ENCODE measurements at regions not wholly inside any gene's neighbourhood (a gene's known extent, or its start where the extent isn't known, plus 50 kb on each side); places are given as distances from the start of the nearest gene placed in this dataset.
"Not testable (repeated sequence)": the region's sequence is repeated elsewhere in the genome, so short reads cannot be mapped to it uniquely, and the experiment has no call there.

GRCh38 chr10:34013235-34013634, 678.8 kb upstream of the NRP1 start:
- DNase-seq, result no peak

GRCh38 chr10:34010891-34011290, 676.4 kb upstream of the NRP1 start:
- peak; percentile 33 for DNase-seq

GRCh38 chr10:34010228-34010627, 675.8 kb upstream of the NRP1 start:
- not testable (repeated sequence) for DNase-seq

DNA sequence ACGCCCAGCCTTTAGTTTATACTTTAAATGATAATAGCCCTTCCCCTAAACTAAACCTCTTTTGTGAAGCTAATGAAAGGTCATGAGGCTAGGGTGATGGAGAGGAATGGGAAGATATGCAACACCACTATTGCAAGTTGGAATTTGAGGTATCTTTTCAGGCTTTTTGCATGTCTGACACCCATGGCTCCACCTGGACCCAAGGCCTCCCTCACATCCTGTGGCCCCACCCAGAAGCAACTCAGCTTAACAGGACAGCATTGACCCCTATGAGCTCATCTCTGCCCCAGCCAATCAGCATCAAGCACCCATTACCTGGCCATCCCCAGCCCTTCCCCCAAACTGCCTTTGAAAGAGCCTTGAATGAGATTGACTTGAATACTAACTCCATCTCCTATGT, 674.2 kb upstream of the NRP1 start:
- no peak for DNase-seq

- DNase-seq, result no peak
Measured at GRCh38 chr10:34006471-34006870, 672.0 kb upstream of the NRP1 start.

GRCh38 chr10:34003561-34003960, 669.1 kb upstream of the NRP1 start:
- no peak for DNase-seq

DNA sequence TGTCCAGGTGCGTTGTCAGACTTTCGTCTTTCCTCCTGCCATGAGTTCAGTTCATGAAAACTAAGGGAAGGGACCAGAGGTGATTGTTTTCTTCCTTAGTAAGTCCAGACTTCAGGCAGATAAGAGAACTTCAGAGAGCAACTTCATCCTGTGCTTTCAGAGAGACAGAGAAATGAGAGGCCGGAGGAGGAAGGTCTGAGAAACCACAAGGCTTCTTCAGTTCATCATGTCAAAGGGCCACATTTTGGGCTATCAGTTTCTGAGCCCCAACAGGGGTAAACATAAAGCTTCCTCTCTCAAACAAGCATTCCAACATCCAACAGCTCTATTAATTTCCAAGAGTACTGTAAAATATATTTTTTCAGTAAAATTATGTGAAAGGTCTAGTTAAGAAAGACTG, 668.4 kb upstream of the NRP1 start:
- no peak for DNase-seq

DNA sequence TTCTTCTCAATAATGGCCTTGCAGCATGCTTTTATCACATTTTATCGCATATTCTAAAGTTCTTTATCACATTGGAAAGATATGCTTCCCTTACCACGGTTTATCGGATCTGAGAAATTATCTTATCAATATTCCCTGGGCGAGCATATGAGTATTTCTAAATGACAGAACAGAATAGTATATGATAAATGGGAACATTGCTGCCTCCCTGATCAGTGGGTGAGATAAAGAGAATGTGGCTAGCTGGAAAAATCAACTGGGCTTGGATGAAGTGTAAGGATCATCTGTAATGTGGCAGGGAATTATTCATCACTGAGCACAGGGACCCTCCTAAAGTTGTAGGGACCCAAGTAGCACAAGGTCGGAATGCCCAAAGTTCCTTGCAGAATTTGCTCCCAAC, 667.4 kb upstream of the NRP1 start:
- DNase-seq, result no peak

GRCh38 chr10:34001087-34001580, 666.7 kb upstream of the NRP1 start:
- DNase-seq, result no peak

- no peak for DNase-seq
Measured at GRCh38 chr10:33993917-33994316, 659.5 kb upstream of the NRP1 start.

- no peak for DNase-seq
Measured at GRCh38 chr10:33991924-33992323, 657.5 kb upstream of the NRP1 start.

- DNase-seq, result no peak
Measured at GRCh38 chr10:33986515-33986914, 652.0 kb upstream of the NRP1 start.

- no peak for DNase-seq
Measured at GRCh38 chr10:33986016-33986415, 651.5 kb upstream of the NRP1 start.

DNA sequence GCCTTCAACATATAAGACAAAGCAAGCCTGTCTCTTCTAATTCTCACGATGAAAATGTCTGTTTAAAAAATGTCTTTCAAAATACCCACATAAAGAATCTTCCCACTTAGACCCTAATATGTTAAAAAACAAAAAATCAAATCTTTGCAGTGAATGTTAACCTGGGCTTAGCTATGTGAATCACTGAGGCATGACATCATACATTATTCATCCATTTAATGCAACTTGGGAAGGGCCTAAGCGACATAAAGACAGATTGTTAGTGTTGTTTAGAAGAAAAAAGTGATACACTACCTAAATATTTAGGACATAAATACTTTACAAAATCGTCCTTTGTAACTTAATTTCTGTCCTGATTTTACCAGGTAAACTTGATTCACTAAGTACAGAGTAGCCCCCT, 648.5 kb upstream of the NRP1 start:
- DNase-seq, result peak; percentile 16

- no peak for DNase-seq
Measured at GRCh38 chr10:33981301-33981700, 646.8 kb upstream of the NRP1 start.

DNA sequence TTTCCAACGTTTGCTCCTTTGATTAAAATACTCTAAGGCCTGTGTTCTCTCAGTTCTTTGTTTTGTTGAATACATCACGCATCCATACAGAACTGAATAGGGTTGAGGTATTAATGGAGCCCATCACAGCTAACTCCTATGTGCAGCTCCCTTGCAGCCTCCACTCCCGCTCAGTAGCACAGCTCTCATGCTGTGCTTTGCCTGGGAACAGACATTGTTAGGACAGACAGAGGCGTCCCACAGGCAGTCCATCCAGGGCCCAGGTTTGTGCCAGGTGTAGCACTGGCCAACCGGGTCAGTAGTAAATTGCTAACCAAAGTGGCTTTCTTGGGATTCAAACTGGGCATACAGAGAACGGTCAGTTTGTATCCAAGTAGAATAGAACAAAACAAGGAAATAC, 644.7 kb upstream of the NRP1 start:
- no peak for DNase-seq

- no peak for DNase-seq
Measured at GRCh38 chr10:33975481-33975880, 641.0 kb upstream of the NRP1 start.

GRCh38 chr10:33974976-33975478, 640.6 kb upstream of the NRP1 start:
- DNase-seq, result no peak

DNA sequence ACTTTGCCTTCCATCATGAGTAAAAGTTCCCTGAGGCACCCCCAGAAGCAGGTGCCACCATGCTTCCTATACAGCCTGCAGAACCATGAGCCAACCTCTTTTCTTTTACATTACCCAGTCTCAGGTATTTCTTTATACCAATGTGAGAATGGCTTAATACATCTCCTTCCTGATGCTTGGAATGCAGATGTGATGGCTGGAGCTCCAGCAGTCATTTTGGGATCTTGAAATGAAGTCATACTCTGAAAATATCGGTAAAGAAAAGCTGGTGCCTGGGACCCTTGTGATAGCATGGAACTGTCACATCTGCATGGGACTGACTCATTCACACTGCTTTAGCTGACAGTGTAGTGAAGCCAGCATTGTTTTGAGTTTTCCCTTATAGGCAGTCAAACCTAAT, 634.5 kb upstream of the NRP1 start:
- DNase-seq, result no peak

DNA sequence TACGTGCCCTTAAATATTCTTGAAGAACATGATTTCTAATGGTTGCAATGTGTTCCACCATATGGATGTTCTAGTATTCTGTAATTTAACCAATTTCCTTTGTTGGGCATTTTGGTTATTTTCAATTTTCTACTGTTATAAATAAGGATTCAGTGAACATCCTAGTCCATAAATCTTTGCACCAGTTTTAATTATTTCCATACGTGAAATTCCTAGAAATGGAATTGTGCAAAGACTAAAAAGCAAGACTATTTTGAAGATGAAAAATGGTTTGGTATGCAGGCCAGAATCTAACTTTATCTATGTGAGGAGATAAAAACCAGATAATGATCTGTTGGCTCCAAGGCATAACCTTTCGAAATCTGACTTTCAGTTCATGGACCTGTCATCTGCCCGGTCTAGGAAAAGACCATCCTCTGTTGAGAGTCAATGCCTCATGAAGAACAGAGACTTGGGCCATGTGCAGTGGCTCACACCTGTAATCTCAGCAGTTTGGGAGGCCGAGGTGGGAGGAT, 633.2 kb upstream of the NRP1 start:
- DNase-seq, result peak; percentile 48

DNA sequence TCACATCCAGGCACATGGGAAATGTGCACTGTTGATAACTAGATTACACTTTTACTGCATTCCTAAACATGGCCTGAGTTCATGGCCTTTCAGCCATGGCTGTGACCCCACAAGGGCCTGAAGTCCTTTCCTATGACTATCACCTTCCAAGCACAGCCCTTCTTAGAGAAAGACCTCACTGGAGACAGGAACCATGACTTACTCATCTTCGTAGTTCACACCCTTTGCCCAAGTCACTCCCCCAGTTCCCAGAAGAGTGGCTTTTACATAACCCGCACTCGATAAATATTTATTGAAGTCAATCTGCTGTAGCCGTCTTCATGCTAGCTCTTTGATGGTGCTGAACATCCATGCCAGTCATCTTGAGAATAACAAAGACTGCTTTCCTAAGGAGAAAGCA, 632.5 kb upstream of the NRP1 start:
- no peak for DNase-seq

- no peak for DNase-seq
Measured at GRCh38 chr10:33965795-33966581, 631.5 kb upstream of the NRP1 start.

DNA sequence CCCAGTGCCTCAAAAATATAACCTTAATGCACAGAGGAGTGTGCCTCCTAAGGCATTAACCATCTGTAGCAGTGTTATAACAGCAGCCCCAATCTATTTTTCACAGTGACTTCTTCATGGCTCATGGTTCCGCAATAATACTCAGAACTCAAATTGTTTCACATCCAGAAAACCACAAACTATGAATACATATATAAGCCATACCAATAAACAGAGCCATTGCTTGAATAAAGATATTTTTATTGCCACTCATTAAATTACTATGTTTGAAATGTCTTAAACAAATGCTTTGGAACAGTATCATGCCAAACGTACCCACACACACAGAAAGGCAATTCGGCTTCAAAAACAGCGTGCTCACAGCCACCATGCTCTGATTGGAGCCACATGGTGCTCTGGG, 629.3 kb upstream of the NRP1 start:
- peak; percentile 64 for DNase-seq

GRCh38 chr10:33956322-33956721, 621.9 kb upstream of the NRP1 start:
- DNase-seq, result not testable (repeated sequence)

DNA sequence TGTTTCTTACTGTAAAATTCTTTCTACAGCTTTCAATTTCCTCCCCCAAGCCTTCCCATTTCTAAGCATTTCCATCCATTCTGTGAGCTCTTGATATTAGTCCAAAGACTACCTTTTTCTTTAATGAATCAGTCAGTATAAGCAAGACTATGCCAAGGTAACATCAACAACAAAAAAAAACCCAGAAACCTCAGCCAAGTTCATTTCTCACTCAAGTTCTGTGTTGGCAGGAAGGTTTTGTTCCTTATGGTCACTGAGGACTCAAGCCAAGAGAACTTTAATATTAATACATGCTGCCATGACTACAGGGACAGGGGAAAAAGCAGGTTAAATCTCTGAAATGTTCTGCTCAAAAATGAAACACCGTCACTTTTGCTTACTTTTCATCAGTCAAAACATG, 621.2 kb upstream of the NRP1 start:
- peak; percentile 38 for DNase-seq
